ENCODE measurements at regions not wholly inside any gene's neighbourhood (a gene's known extent, or its start where the extent isn't known, plus 50 kb on each side); places are given as distances from the start of the nearest gene placed in this dataset.

GRCh38 chr16:73323880-73324279 is 276.0 kb upstream of the ZFHX3 start:
- Histone ChIP-seq H3K36me3 (ENCODE audit: control insufficient read depth in 2 of 2, insufficient read depth in 2 of 2, low read length in 2 of 2) (no peaks in the 10 kb centered on the region), H3K27ac (ENCODE audit: low read depth in 2 of 2, low read length in 2 of 2) (no peak overlapping the region), H3K9me3 (ENCODE audit: control insufficient read depth in 2 of 2, low read length in 2 of 2) (no peaks in the 10 kb centered on the region), H3K4me3 (ENCODE audit: low read length in 2 of 2) (no peak overlapping the region), H3K27me3 (ENCODE audit: control insufficient read depth in 2 of 2, insufficient read depth in 2 of 2, low read length in 2 of 2) (no peaks in the 10 kb centered on the region), H3K4me1 (ENCODE audit: control insufficient read depth in 2 of 2, insufficient read depth in 2 of 2, low read length in 2 of 2) (no peaks in the 10 kb centered on the region), H3K9ac (ENCODE audit: low read depth in 1 of 2, low read length in 2 of 2) (no peak overlapping the region)

GRCh38 chr16:73322856-73323255 is 274.9 kb upstream of the ZFHX3 start:
- Histone ChIP-seq H3K27ac (ENCODE audit: low read depth in 2 of 2, low read length in 2 of 2) (no peak overlapping the region), H3K27me3 (ENCODE audit: control insufficient read depth in 2 of 2, insufficient read depth in 2 of 2, low read length in 2 of 2) (no peaks in the 10 kb centered on the region), H3K4me1 (ENCODE audit: control insufficient read depth in 2 of 2, insufficient read depth in 2 of 2, low read length in 2 of 2) (no peaks in the 10 kb centered on the region), H3K4me3 (ENCODE audit: low read length in 2 of 2) (no peak overlapping the region), H3K9ac (ENCODE audit: low read depth in 1 of 2, low read length in 2 of 2) (no peak overlapping the region), H3K36me3 (ENCODE audit: control insufficient read depth in 2 of 2, insufficient read depth in 2 of 2, low read length in 2 of 2) (no peaks in the 10 kb centered on the region), H3K9me3 (ENCODE audit: control insufficient read depth in 2 of 2, low read length in 2 of 2) (no peaks in the 10 kb centered on the region)

GRCh38 chr16:73321853-73322252 is 273.9 kb upstream of the ZFHX3 start:
- H3K9me3 ChIP-seq (ENCODE audit: control insufficient read depth in 2 of 2, low read length in 2 of 2) = no peaks in the 10 kb centered on the region
- no peak overlapping the region for H3K27ac ChIP-seq (ENCODE audit: low read depth in 2 of 2, low read length in 2 of 2)
- H3K27me3 ChIP-seq (ENCODE audit: control insufficient read depth in 2 of 2, insufficient read depth in 2 of 2, low read length in 2 of 2) = no peaks in the 10 kb centered on the region
- H3K4me1 ChIP-seq (ENCODE audit: control insufficient read depth in 2 of 2, insufficient read depth in 2 of 2, low read length in 2 of 2) = no peaks in the 10 kb centered on the region
- no peaks in the 10 kb centered on the region for H3K36me3 ChIP-seq (ENCODE audit: control insufficient read depth in 2 of 2, insufficient read depth in 2 of 2, low read length in 2 of 2)
- H3K4me3 ChIP-seq (ENCODE audit: low read length in 2 of 2) = no peak overlapping the region
- no peak overlapping the region for H3K9ac ChIP-seq (ENCODE audit: low read depth in 1 of 2, low read length in 2 of 2)

- H3K4me3 ChIP-seq (ENCODE audit: low read length in 2 of 2) = no peak overlapping the region
Measured at GRCh38 chr16:73319737-73320136, 271.8 kb upstream of the ZFHX3 start.

GRCh38 chr16:73319261-73319660 is 271.3 kb upstream of the ZFHX3 start:
- H3K36me3 ChIP-seq (ENCODE audit: control insufficient read depth in 2 of 2, insufficient read depth in 2 of 2, low read length in 2 of 2) = no peaks in the 10 kb centered on the region
- H3K9ac ChIP-seq (ENCODE audit: low read depth in 1 of 2, low read length in 2 of 2) = no peak overlapping the region
- H3K9me3 ChIP-seq (ENCODE audit: control insufficient read depth in 2 of 2, low read length in 2 of 2) = no peaks in the 10 kb centered on the region
- no peaks in the 10 kb centered on the region for H3K27me3 ChIP-seq (ENCODE audit: control insufficient read depth in 2 of 2, insufficient read depth in 2 of 2, low read length in 2 of 2)
- no peaks in the 10 kb centered on the region for H3K4me1 ChIP-seq (ENCODE audit: control insufficient read depth in 2 of 2, insufficient read depth in 2 of 2, low read length in 2 of 2)
- no peak overlapping the region for H3K4me3 ChIP-seq (ENCODE audit: low read length in 2 of 2)
- no peak overlapping the region for H3K27ac ChIP-seq (ENCODE audit: low read depth in 2 of 2, low read length in 2 of 2)

More at GRCh38 chr16:73319737-73320136, 271.8 kb upstream of the ZFHX3 start:
- H3K27me3 ChIP-seq (ENCODE audit: control insufficient read depth in 2 of 2, insufficient read depth in 2 of 2, low read length in 2 of 2) = no peaks in the 10 kb centered on the region
- no peaks in the 10 kb centered on the region for H3K4me1 ChIP-seq (ENCODE audit: control insufficient read depth in 2 of 2, insufficient read depth in 2 of 2, low read length in 2 of 2)
- H3K36me3 ChIP-seq (ENCODE audit: control insufficient read depth in 2 of 2, insufficient read depth in 2 of 2, low read length in 2 of 2) = no peaks in the 10 kb centered on the region
- no peak overlapping the region for H3K27ac ChIP-seq (ENCODE audit: low read depth in 2 of 2, low read length in 2 of 2)
- H3K9ac ChIP-seq (ENCODE audit: low read depth in 1 of 2, low read length in 2 of 2) = no peak overlapping the region
- no peaks in the 10 kb centered on the region for H3K9me3 ChIP-seq (ENCODE audit: control insufficient read depth in 2 of 2, low read length in 2 of 2)

GRCh38 chr16:73317321-73317857 is 269.5 kb upstream of the ZFHX3 start:
- no peaks in the 10 kb centered on the region for H3K9me3 ChIP-seq (ENCODE audit: control insufficient read depth in 2 of 2, low read length in 2 of 2)
- H3K36me3 ChIP-seq (ENCODE audit: control insufficient read depth in 2 of 2, insufficient read depth in 2 of 2, low read length in 2 of 2) = no peaks in the 10 kb centered on the region
- H3K9ac ChIP-seq (ENCODE audit: low read depth in 1 of 2, low read length in 2 of 2) = no peak overlapping the region
- H3K4me3 ChIP-seq (ENCODE audit: low read length in 2 of 2) = no peak overlapping the region
- H3K27ac ChIP-seq (ENCODE audit: low read depth in 2 of 2, low read length in 2 of 2) = no peak overlapping the region
- no peaks in the 10 kb centered on the region for H3K4me1 ChIP-seq (ENCODE audit: control insufficient read depth in 2 of 2, insufficient read depth in 2 of 2, low read length in 2 of 2)
- H3K27me3 ChIP-seq (ENCODE audit: control insufficient read depth in 2 of 2, insufficient read depth in 2 of 2, low read length in 2 of 2) = no peaks in the 10 kb centered on the region

- no peaks in the 10 kb centered on the region for H3K9me3 ChIP-seq (ENCODE audit: control insufficient read depth in 2 of 2, low read length in 2 of 2)
- H3K4me3 ChIP-seq (ENCODE audit: low read length in 2 of 2) = no peak overlapping the region
- H3K9ac ChIP-seq (ENCODE audit: low read depth in 1 of 2, low read length in 2 of 2) = no peak overlapping the region
- H3K4me1 ChIP-seq (ENCODE audit: control insufficient read depth in 2 of 2, insufficient read depth in 2 of 2, low read length in 2 of 2) = no peaks in the 10 kb centered on the region
- H3K27ac ChIP-seq (ENCODE audit: low read depth in 2 of 2, low read length in 2 of 2) = no peak overlapping the region
- H3K36me3 ChIP-seq (ENCODE audit: control insufficient read depth in 2 of 2, insufficient read depth in 2 of 2, low read length in 2 of 2) = no peaks in the 10 kb centered on the region
- H3K27me3 ChIP-seq (ENCODE audit: control insufficient read depth in 2 of 2, insufficient read depth in 2 of 2, low read length in 2 of 2) = no peaks in the 10 kb centered on the region
Measured at GRCh38 chr16:73315645-73316044, 267.7 kb upstream of the ZFHX3 start.

- Histone ChIP-seq H3K9me3 (ENCODE audit: control insufficient read depth in 2 of 2, low read length in 2 of 2) (no peaks in the 10 kb centered on the region), H3K4me3 (ENCODE audit: low read length in 2 of 2) (no peak overlapping the region), H3K27ac (ENCODE audit: low read depth in 2 of 2, low read length in 2 of 2) (no peak overlapping the region), H3K36me3 (ENCODE audit: control insufficient read depth in 2 of 2, insufficient read depth in 2 of 2, low read length in 2 of 2) (no peaks in the 10 kb centered on the region), H3K4me1 (ENCODE audit: control insufficient read depth in 2 of 2, insufficient read depth in 2 of 2, low read length in 2 of 2) (no peaks in the 10 kb centered on the region), H3K27me3 (ENCODE audit: control insufficient read depth in 2 of 2, insufficient read depth in 2 of 2, low read length in 2 of 2) (peaks cover 0 to 1% of the 10 kb centered on the region in 2 donors), H3K9ac (ENCODE audit: low read depth in 1 of 2, low read length in 2 of 2) (no peak overlapping the region)
Measured at GRCh38 chr16:73313950-73314349, 266.0 kb upstream of the ZFHX3 start.

GRCh38 chr16:73311857-73312723 is 264.2 kb upstream of the ZFHX3 start:
- no peaks in the 10 kb centered on the region for H3K4me1 ChIP-seq (ENCODE audit: control insufficient read depth in 2 of 2, insufficient read depth in 2 of 2, low read length in 2 of 2)
- no peak overlapping the region for H3K27ac ChIP-seq (ENCODE audit: low read depth in 2 of 2, low read length in 2 of 2)
- peaks cover 0 to 1% of the 10 kb centered on the region in 2 donors for H3K27me3 ChIP-seq (ENCODE audit: control insufficient read depth in 2 of 2, insufficient read depth in 2 of 2, low read length in 2 of 2)
- no peaks in the 10 kb centered on the region for H3K9me3 ChIP-seq (ENCODE audit: control insufficient read depth in 2 of 2, low read length in 2 of 2)
- H3K36me3 ChIP-seq (ENCODE audit: control insufficient read depth in 2 of 2, insufficient read depth in 2 of 2, low read length in 2 of 2) = no peaks in the 10 kb centered on the region
- no peak overlapping the region for H3K4me3 ChIP-seq (ENCODE audit: low read length in 2 of 2)
- H3K9ac ChIP-seq (ENCODE audit: low read depth in 1 of 2, low read length in 2 of 2) = no peak overlapping the region

GRCh38 chr16:73308771-73309170 is 260.8 kb upstream of the ZFHX3 start:
- no peak overlapping the region for H3K27ac ChIP-seq (ENCODE audit: low read depth in 2 of 2, low read length in 2 of 2)
- H3K4me3 ChIP-seq (ENCODE audit: low read length in 2 of 2) = no peak overlapping the region
- no peaks in the 10 kb centered on the region for H3K4me1 ChIP-seq (ENCODE audit: control insufficient read depth in 2 of 2, insufficient read depth in 2 of 2, low read length in 2 of 2)
- no peak overlapping the region for H3K9ac ChIP-seq (ENCODE audit: low read depth in 1 of 2, low read length in 2 of 2)
- H3K9me3 ChIP-seq (ENCODE audit: control insufficient read depth in 2 of 2, low read length in 2 of 2) = no peaks in the 10 kb centered on the region
- peaks cover 0 to 1% of the 10 kb centered on the region in 2 donors for H3K27me3 ChIP-seq (ENCODE audit: control insufficient read depth in 2 of 2, insufficient read depth in 2 of 2, low read length in 2 of 2)
- no peaks in the 10 kb centered on the region for H3K36me3 ChIP-seq (ENCODE audit: control insufficient read depth in 2 of 2, insufficient read depth in 2 of 2, low read length in 2 of 2)
